Stimulated activated CD4-positive, alpha-beta T cell treated with anti-CD3 and anti-CD28 coated beads, Interleukin-12 subunit alpha, Interleukin-12 subunit beta, amount 100 ng/mL, for 48 hours (primary cell): ENCODE measurements at regions not wholly inside any gene's neighbourhood (a gene's known extent, or its start where the extent isn't known, plus 50 kb on each side); places are given as distances from the start of the nearest gene placed in this dataset.
"Not testable (repeated sequence)": the region's sequence is repeated elsewhere in the genome, so short reads cannot be mapped to it uniquely, and the experiment has no call there.

Source experiments
- DNase-seq, 3 donors: peaks; one replicate each; pipeline ENCODE4 v3.0.0-alpha.2; 2020; ENCODE audit warnings: low read depth in 2 of 3, low spot score in 1 of 3

- no peak for DNase-seq
These were observed 1983.0 kb downstream of the SUCLG1 start for GRCh38 chr2:82476094-82476493.

- DNase-seq, result no peak
These were observed 2030.8 kb downstream of the SUCLG1 start for GRCh38 chr2:82428251-82428650.

- no peak for DNase-seq
These were observed 2047.1 kb downstream of the SUCLG1 start for GRCh38 chr2:82412021-82412420.

- no peak for DNase-seq
These were observed 2048.0 kb downstream of the SUCLG1 start for GRCh38 chr2:82411071-82411470.

- DNase-seq, result no peak
These were observed 2063.5 kb downstream of the SUCLG1 start for GRCh38 chr2:82395531-82395930.

GRCh38 chr2:82391386-82391785, 2067.7 kb downstream of the SUCLG1 start:
- no peak for DNase-seq

GRCh38 chr2:82355622-82356021, 2051.1 kb upstream of the LRRTM1 start:
- no peak for DNase-seq

- DNase-seq, result no peak
These were observed 2041.4 kb upstream of the LRRTM1 start for GRCh38 chr2:82345910-82346309.

GRCh38 chr2:82344670-82345069, 2040.1 kb upstream of the LRRTM1 start:
- DNase-seq, result no peak

- no peak for DNase-seq
These were observed 2037.8 kb upstream of the LRRTM1 start for GRCh38 chr2:82342356-82342755.

- no peak for DNase-seq
These were observed 2036.1 kb upstream of the LRRTM1 start for GRCh38 chr2:82340578-82341053.

- DNase-seq, result no peak
These were observed 2035.3 kb upstream of the LRRTM1 start for GRCh38 chr2:82339805-82340204.

GRCh38 chr2:82333697-82334096, 2029.1 kb upstream of the LRRTM1 start:
- no peak for DNase-seq

GRCh38 chr2:82330155-82330554, 2025.6 kb upstream of the LRRTM1 start:
- no peak for DNase-seq

- not testable (repeated sequence) for DNase-seq
These were observed 2021.7 kb upstream of the LRRTM1 start for GRCh38 chr2:82326180-82326767.

GRCh38 chr2:82320296-82320695, 2015.7 kb upstream of the LRRTM1 start:
- no peak for DNase-seq

GRCh38 chr2:82317012-82317411, 2012.5 kb upstream of the LRRTM1 start:
- no peak for DNase-seq

GRCh38 chr2:82316586-82316985, 2012.0 kb upstream of the LRRTM1 start:
- DNase-seq, result no peak

GRCh38 chr2:82314836-82315472, 2010.4 kb upstream of the LRRTM1 start:
- DNase-seq, result no peak

GRCh38 chr2:82307511-82307910, 2003.0 kb upstream of the LRRTM1 start:
- DNase-seq, result no peak

- DNase-seq, result no peak
These were observed 1997.0 kb upstream of the LRRTM1 start for GRCh38 chr2:82301506-82301905.

GRCh38 chr2:82289446-82289845, 1984.9 kb upstream of the LRRTM1 start:
- DNase-seq, result no peak

GRCh38 chr2:82283075-82283474, 1978.5 kb upstream of the LRRTM1 start:
- no peak for DNase-seq
